ENCODE measurements at regions not wholly inside any gene's neighbourhood (a gene's known extent, or its start where the extent isn't known, plus 50 kb on each side); places are given as distances from the start of the nearest gene placed in this dataset.

DNA sequence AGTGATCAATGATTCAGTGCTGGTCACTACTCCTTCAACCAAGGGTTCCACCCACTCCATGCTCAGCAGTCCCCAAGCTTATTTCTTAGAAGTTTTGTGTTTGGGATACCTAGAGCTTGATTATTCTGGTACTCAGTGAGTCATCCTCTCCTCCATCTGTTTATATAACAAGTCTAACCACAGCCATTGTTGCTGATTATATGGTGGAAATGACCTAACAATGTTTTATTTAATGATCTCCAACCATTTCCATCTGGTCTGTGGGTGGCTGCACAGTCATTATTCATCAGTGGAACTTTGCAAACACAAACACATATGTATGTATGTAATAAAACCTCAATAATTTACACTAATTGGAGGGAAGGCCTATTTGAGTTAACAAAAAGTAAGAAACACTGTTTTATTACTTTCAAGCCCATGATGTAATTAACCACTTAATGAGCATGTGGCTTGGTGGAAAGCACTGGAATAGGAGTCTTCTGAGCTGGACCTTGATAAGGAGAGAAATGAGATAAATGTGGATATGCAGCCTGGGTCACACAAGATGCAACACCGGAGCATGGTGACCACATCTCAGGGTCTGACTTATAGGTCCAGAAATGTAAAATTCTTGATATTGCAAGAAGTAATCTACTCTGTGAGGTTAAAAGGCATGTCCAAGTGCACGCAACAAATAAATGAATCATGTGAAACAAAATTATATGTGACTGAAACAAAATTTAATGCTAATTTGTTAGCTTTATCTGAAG, 99.0 kb upstream of the WLS start:
- DNase-seq: no peak

DNA sequence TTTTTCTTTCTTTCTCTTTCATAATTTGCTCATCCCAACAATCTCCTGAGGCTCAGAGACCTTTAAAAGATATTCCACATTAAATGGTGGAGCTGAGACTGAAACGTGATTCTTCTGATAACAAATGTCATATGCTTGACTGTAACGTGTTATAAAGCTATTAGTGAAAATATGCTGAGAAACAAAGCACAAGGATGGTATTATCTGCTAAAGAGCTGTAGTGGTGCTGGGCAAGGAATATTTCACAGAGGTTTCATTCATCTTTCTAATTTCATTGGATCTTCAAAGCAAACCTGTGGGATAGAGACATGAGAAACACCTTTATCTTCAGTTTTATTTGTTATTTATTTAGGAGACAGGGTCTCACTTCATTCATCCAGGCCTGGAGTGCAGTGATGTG, 98.1 kb upstream of the WLS start:
- DNase-seq: no peak

DNA sequence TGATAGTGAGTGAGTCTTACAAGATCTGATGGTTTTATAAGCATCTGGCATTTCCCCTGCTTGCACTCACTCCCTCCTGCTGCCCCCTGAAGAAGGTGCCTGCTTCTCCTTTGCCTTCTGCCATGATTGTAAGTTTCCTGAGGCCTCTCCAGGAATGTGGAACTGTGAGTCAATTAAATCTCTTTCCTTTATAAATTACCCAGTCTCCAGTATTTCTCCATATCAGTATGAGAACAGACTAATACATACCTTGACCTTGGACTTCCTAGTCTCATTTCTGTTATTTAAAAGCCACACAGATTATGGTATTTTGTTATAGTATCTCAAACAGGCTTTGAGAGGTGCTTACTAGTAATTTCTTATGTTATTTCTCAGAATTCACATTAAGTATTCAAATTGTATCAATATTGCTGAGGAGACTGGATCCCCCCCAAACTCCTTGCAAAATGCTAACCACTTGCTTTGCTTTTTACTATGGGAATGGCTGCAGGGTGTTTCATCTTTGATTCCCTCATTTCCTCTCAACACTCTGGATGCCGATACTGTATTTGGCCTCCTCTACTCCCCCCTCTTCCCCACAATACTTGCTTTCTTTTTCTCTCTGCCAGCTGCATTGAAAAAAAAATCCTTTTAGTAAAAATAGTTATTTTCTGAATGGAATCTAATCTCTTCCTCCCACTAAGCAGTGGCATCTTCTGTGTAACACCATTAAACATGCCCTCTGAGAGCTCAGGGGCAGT, 96.9 kb upstream of the WLS start:
- no peak for DNase-seq

DNA sequence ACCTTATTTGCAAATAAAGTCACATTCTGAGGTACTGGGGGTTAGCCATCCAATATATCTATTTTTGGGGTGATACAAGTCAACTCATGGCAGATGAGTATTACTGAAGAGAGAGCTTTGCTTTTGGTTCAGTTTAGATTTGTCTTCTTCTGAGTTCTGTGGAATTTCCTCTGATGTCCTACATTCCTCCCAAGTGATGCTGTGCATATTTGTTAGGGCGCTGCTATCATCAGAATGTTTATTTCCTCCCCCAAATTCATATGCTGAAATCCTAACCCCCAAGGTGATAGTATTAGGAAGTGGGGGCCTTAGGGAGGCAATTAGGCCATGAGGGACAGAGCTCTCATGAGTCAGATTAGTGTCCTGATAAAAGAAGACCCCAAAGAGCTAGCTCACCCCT, 96.2 kb upstream of the WLS start:
- DNase-seq: no peak

DNA sequence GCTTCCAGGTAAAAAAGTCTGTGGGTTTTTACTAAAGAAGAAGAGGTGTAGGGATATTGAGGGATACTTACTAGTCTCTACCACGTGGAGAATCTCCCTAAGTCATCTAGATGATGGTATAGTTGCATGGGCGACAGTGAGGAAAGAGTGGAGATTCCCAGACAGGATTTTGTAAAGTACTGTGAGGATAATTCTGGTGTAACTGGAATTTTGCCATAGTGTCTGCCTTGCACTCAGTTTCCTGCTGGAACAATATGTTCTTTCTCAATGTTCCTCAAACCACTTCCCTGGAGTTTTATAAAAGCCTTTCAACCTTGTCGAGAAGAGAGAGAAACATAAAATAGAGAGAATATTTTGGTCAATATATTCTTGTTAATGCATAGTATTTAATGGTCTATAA, 95.1 kb upstream of the WLS start:
- DNase-seq: no peak

DNA sequence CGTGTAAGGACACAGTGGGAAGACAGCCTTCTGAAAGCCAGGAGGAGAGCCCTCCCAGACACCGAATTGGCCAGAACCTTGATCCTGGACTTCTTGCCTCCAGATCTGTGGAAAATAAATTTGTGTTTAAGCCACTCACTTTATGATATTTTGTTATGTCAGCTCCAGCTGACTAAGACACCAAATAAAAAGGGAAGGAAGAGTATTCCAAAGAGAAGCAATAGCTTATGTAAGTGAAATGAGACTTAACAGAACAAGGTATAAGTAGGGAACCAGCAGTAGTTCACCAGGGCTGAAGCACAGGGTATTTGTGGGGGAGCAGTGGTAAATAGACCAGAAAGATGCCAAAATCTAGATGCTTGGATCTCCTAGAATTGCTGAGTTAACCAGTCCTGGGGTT, 94.2 kb upstream of the WLS start:
- no peak for DNase-seq

DNA sequence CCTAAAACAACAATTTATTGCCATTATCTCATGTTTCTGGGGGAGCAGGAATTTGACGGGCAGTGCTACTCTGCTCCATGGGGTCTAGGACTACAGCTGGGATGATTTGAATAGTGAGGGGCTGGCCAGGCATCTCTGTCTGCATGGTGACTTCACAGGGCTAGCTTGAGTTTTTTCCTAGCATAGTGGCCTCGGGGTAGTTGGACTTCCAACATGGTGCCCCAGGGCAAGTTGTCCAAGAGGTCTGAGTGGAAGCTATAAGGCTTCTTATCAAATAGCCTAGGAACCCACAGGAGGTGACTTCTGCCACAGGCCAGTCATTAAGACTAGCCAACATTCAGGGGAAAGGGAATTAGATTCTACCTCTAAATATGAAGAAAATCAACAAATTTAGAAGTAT, 92.0 kb upstream of the WLS start:
- DNase-seq: no peak

DNA sequence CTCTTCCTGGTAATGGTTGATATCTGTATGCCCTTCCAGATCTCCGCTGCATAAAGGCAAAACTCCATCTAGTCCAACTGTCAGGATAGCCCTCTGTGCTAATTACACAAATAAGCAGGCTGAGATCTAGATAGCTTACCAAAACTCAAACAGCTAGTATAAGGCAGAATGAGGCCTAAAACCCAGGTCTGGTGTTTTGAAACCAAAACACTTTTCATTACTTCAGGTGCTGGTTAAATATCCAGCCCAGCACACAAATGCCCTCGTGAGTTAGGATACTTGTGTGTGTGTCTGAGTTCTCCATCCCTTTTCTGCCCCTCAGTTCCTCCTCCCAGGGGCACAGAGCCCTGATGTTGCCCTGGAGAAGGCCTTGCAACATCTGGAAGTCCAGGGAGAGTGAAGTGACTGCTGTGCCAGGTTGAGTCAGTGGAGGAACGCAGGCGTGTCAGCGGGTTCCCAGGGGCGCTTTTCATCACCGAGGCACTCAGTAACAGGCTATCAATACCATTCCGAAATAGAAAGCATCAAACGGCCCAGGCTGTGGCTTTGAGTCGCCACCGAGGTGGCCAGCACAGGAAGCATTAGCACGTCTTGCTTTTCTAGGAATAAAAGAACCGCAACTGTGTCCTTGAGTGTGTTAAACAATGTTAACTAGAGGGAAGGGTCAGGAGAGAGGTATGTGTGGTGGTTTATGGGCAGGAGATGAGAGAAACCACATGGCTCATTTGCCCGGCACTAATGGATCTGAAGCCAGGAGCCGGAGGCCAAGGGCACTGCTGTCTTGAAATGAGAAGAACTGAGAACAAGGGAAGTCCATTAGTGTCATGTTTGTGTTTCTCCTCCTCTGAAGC, 90.7 kb upstream of the WLS start:
- no peak for DNase-seq

DNA sequence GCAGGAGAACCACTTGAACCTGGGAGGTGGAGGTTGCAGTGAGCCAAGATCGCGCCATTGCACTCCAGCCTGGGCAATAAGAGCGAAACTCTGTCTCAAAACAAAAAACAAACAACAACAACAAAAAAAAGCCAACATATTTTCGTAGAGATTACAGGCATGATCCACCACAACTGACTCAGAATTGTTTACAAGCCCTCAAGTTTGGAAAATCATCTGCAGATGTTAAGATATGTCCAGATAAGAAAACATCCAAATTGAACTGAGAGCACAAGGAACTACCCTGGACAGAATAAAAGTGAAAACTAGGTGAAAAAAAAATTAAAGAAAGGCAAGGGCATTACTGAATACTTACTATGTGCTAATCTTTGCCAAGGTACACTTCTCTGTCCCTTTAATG, 89.8 kb upstream of the WLS start:
- DNase-seq: no peak

DNA sequence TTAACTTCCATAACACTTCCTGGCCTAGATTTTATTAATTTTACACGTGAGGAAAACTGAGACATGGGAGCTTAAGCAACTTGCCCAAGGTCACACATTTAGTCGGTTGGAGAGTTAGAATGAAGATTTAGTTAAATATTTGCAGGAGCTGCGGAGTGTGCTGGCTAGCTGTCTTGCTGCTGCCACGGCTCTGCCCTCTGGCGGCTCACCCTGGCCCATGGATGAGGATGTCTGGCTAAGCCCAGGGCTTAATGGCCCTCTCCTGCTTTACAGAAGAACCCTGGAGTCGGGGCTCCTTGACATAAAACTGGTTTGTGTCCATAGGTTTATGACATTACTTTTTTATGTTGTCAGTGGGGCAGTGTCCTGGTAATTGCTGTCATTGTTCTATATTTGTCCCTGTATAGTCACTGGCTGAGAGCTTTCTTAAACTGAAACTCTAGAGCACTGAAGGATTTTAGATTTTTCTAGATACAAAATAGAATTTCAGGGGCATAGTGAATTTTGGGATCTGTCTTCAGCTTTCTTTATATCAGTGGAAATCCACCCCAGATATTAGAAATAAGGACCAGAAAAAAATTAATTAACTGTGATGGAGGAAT, 88.9 kb upstream of the WLS start:
- DNase-seq: no peak

DNA sequence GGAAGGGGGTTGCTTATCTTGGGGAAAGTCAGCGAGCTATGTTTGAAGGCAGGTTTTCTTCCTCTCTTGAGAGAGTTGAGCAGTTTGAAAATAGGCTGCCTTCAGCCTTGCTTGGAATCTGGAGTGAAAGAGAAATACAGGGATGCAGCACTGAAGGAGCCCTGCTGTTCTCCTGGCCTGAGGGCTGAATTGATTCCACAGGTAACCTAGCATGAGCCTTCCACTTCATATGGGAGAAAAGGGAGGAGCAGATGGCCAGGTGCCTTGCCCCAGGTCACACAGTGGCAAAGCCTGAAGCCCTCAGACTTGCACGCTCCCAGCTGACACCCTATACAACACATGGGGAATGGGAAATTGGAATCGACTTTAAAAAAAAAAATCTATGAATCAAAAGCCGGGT, 88.0 kb upstream of the WLS start:
- DNase-seq: no peak

DNA sequence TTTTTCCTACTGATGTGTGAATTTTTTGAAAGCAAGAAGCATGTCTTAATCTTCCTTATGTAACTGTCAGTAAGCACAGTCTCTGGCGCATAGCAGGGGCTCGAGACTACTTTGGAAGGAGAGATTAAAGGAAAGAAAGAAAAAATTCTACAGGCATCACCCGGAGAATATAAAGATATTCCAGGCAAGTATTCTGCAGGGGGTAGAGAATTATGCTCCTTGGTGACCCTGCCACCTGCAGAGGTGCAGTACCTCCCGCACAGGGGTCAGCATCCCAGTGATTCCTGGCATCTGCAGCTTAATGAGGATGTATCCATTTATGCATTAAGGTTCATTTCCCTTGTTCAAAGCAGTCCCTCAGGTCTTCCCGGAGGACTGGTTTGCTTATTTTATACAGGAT, 87.6 kb upstream of the WLS start:
- DNase-seq: no peak

DNA sequence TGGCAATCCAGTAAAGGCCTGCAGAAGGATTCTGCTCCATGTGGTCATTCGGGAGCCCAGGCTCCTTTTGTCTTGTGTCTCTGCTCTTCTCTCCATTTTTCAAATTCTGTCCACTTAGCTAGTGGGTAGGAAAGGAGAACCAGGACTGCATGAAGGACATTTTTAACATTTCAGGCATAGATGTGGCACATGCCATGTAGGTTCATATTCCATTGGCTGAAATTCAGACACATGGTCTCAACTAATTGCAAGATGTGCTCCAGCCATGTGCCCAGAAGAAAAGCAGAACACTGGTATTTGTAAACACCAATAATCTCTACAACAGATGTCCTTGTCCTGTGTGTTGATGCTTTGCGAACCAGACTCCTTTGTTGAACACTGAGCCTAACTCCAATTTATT, 85.2 kb upstream of the WLS start:
- DNase-seq: no peak

DNA sequence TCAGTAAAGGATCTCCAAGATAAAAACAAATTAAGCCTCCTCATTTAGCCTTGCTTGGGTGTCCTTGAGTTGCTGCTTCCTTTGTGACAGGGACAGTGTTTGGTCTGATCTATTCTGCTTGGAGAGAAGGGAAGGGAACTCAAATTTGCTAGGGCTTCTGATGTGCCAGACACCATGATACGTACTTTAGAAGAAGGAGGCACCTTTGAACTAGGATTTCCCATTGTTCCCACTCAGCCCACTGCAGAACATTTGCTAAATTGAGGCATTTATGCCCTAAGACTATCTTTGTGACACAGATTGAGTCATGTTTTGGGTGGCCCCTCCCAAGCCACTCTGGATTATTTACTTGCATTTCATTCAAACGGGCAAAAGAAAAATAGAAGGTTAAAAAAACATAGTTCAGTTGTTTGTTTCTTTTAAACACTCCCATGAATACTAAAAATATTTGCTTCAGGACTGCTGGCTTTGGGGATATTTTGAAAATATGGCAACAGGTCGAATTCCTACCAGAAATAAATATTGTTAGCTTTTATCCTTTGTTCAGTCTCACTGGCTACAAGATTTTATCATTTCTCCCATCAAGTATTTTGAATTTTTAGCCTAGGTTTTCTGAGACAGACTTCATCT, 81.9 kb upstream of the WLS start:
- no peak for DNase-seq

DNA sequence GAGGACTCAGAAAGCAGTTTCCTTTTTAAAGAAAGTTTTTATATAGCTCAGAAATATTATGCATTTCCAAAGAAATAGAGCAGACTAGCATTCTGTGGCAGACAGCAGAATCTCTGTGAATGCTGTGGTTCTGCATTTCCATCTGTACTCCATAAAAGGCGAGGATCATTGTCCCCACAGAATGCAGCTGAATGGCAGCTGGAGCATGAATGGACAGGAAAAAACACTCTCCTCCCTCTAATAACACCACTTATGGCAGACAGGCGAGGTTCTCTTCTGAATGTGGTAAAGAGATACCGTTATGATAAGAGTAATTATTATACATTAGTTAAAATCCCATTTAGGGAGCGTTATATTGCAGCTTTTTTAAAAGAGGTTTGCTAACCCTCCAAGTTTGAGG, 81.4 kb upstream of the WLS start:
- DNase-seq: peak; percentile 94

DNA sequence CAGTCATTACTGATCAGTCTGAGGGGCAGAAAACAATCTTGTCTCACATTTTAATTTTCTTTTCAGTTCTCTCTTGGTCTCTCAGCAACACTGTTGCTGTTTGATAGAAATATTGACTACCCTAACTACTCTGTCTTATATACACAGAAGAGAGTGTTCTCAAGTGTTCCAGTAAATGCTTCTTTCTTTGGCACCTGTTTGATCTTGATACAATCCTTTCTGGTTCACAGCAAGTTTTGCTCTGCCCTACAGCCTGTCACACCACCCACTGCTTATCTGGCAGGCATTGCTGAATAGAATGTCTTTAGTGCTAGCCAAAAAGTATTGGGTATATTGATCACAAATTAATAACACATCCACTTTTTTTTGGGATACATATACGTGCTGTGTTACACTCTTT, 75.7 kb upstream of the WLS start:
- DNase-seq: no peak

DNA sequence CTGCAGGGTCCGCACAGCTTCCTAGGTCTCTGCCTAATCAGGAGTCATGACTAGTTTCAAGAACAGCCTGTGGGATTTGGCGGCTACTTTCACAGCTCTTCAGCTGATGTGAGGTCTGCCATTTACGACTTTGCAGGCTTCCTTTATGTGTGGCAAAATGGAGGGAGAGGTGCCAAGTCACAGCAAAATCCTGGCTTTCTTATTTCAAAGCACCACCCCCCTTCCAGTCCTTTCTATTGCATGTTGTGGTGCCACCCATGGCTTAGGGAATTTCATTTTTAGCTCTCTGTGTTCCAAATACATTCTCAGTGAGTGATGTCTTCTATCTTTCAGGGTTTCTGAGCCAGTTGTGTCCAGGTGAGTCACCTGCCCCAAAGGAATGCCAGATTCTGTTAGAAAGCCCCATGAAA, 75.1 kb upstream of the WLS start:
- no peak for DNase-seq

DNA sequence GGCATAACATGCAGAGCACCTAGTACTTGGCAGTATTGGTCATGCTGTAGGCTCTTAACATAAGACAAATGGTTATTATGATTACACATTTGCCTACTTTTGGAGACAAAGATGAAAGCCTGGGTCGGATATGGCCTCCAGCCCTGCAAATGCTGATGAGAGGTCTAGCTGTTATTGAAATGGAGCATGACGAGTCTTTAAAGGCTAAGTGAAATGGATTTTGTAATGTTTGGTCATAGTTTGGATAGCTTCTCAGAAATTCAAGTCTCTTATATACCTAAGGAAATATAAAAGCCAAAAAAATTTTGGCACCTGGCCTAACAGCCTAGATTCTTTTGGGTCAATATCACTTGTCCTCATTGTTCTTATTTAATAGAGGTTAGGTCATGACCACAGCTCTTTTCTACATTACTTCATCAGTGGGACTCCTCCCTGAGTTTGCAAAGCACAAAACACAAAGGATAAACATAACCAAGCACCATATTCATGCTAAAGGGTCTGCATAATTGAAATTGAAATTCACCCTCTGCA, 69.2 kb upstream of the WLS start:
- no peak for DNase-seq

DNA sequence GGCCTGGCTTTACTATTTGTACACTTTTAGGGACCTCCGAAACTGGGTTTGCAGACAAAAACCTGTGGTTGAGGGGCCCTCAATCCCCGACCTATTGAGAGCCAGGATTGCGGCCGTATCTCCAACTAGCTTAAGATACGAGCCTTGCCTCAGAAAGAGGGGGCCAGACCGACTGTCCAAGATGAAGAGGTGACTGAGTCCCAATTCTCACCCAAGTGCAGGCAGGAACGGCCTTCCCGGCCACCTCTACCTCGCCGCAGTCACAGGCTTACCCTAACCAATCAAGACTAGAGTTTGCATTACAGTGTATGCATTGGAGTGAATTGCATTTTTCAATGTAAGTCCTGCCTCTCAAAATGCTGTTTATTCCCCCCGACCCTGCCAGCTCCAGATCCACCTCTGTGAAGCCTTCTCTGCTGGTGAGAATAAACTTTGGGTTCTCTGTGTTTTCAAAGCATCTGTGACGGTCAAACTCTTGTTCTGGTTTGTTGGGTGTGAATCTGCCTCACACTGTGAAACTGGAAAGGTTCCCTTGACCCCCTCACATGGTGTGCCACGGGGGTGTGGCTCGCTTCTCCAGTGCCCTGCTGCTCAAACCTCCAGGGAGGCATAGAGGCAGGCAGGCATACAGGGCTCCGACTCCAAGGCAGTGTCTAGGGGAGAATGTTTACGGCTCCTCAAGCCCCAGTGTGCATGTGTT, 62.2 kb upstream of the WLS start:
- no peak for DNase-seq

DNA sequence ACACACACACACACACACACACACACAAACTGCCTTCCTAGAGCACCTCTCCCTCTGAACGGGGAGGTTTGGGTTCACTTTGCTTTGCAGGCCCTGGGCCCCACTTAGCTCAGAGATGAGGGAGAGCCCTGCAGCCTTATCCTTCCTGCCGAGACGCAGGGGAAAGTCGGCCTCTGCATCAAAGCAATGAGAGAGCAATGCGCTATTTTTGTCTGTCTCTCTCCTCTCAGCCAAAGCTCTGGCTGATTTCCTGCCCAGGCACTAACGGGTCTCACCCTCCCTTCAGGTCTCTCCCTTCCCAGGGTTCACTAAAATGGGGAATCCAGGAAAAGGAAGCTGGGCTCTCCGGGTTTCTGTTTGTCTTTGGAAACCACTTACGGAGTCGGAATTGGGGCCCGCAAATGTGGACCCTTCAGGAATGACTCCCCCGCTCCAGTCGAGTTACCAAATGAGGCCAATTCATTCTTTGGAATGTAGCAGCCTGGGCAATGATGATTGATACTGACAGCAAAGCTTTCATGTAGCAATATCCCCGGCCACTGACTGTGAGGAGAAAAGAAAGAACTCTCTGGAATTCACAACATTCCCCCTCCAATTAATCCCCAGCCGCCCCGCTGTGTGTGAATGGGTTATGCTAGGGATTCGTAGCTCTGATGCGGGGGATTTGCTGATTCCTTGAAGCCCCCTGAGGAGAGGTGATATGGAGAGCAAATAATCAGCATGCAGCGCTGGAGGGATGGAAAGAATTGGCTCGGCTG, 61.5 kb upstream of the WLS start:
- DNase-seq: no peak

DNA sequence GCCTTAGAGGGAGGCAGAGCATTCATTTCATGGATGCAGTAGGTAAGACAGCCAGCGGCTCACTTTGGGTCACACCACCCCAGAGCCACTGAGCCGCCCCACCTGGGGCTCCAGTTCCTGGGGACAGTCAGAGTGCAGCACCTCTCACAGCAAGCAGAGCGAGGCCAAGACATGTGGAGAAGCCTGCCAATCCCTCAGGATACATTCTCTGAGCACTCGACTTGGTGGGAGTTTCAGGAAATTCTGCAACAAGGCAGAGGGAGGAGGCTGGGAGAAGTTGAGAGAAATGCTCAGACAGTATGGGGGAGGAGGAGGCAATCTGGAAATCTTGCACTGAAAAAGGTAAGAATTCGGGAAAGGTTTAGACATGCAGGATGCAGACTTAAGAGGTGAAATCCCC, 60.8 kb upstream of the WLS start:
- no peak for DNase-seq

All from NCI-H1436 treated with DMSO at 0.1 percent for 48 hours (cell line).